A673 (cell line): ENCODE measurements at regions not wholly inside any gene's neighbourhood (a gene's known extent, or its start where the extent isn't known, plus 50 kb on each side); places are given as distances from the start of the nearest gene placed in this dataset.

Experiments used
- BruUV-seq: library from RNA; stranded (reverse); fragments of 400-500 nt; replicated peaks from 2 replicates; lab custom pipeline; 2021; lab: Mats Ljungman, UMichigan
- CTCF ChIA-PET: fragments of 300-600 bp; sonication (Branson Sonifier 250); formaldehyde crosslinking; loops from one replicate; lab custom pipeline; 2022; ENCODE audit warnings: antibody characterized with exemption; lab: Charles Lee
- POLR2A ChIA-PET: fragments of 300-600 bp; sonication (Branson Sonifier 250); formaldehyde crosslinking; loops from one replicate; lab custom pipeline; 2022; ENCODE audit warnings: antibody characterized with exemption; ENCODE audit not compliant: low non-redundant PET; lab: Charles Lee
- DNase-seq: peaks from one replicate; pipeline ENCODE4 v3.0.0-alpha.2; 2015; ENCODE audit warnings: low spot score
- H3K27ac ChIP-seq: fragments of 200-600 bp; sonication (generic); 2 replicates; pipeline ENCODE4 v1.5.1; 2016; ENCODE audit warnings: mixed run types, low read depth, mild to moderate bottlenecking, mixed read lengths, antibody characterized with exemption, low read length; ENCODE audit not compliant: poor library complexity, severe bottlenecking
- H3K27me3 ChIP-seq: fragments of 200-600 bp; sonication (generic); replicated peaks from 2 replicates; pipeline ENCODE4 v1.6.1; 2017; ENCODE audit warnings: mixed run types, low read depth, mild to moderate bottlenecking, mixed read lengths, antibody characterized with exemption, low read length; ENCODE audit not compliant: insufficient read depth, poor library complexity
- H3K36me3 ChIP-seq: fragments of 200-600 bp; sonication (generic); 2 replicates; pipeline ENCODE4 v1.6.1; 2016; ENCODE audit warnings: mixed run types, mild to moderate bottlenecking, mixed read lengths, antibody characterized with exemption, low read length; ENCODE audit not compliant: insufficient read depth, poor library complexity, severe bottlenecking
- H3K4me1 ChIP-seq: fragments of 200-600 bp; sonication (generic); 2 replicates; pipeline ENCODE4 v1.6.1; 2017; ENCODE audit warnings: mixed run types, mild to moderate bottlenecking, mixed read lengths, antibody characterized with exemption, low read length; ENCODE audit not compliant: insufficient read depth, poor library complexity, severe bottlenecking
- H3K4me3 ChIP-seq: fragments of 200-600 bp; sonication (generic); 2 replicates; pipeline ENCODE4 v1.5.1; 2016; ENCODE audit warnings: low read depth, mixed run types, mild to moderate bottlenecking, mixed read lengths, low read length; ENCODE audit not compliant: poor library complexity, severe bottlenecking
- H3K9me3 ChIP-seq: fragments of 200-600 bp; sonication (generic); 2 replicates; pipeline ENCODE4 v1.6.1; 2016; ENCODE audit warnings: mixed run types, low read depth, mild to moderate bottlenecking, mixed read lengths, antibody characterized with exemption, low read length; ENCODE audit not compliant: poor library complexity, severe bottlenecking
- EZH2 ChIP-seq: fragments of 200-600 bp; sonication (generic); IDR thresholded peaks from 2 replicates; pipeline ENCODE4 v1.6.1; 2017; ENCODE audit warnings: borderline replicate concordance, low read depth, mild to moderate bottlenecking, mixed read lengths, antibody characterized with exemption, low read length; ENCODE audit not compliant: poor library complexity, severe bottlenecking
- intact Hi-C: fragments of 100-400 bp; cut with micrococcal nuclease; formaldehyde crosslinking; loops from one replicate; pipeline ENCODE4 v1.10.0; 2022; ENCODE audit not compliant: unreplicated experiment
- TF ChIP-seq, protein P1 (sequence below): fragments of 300-800, 200-600 bp; sonication (generic); conservative IDR thresholded peaks from 2 replicates; pipeline ENCODE4 v1.5.1; 2017; ENCODE audit warnings: low read depth, mild to moderate bottlenecking, antibody characterized with exemption, low read length, moderate library complexity, mixed read lengths

DNA sequence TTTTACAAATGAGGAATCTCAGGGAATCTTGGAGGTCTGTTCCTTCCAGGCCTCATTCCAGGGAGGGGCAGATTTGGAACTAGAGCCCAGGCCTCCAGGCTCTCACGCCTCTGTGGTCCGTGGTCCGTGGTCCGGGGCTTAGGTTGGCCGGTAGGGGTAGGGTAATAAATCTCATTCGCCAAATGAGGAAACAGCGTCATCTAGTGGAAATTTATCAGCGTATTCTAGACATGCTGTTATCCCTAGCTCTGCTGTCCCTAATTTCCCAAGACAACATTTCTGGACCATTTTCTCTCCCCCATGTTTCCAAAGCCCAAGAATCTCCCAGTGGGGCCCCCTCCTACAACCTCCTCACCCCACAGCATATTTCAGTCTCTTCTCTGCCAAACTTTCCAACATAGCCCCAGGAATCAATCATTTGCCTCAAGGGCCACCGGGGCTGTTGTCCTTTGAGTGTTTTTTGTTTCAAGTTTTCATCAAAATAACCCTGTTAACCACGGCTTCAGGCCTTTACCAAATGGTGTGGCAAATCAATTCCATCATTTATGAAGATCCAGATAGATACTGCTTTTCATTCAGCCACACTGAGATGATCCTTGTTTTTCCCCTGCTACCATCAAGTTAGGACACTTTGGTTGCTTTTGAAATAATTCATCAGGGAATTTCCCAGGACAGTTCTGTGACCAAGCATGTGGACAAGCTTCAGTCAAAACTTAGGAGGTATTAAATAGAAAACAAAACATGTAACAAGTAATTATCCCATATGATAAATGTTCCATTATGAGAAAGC, 126.8 kb downstream of the ALDH8A1 start:
- Histone ChIP-seq H3K27me3 (no peaks in the 10 kb centered on the region), H3K4me1 (peaks cover 20% of the 10 kb centered on the region), H3K36me3 (no peaks in the 10 kb centered on the region), H3K9me3 (no peaks in the 10 kb centered on the region), H3K27ac (no peak overlapping the region), H3K4me3 (no peak overlapping the region)
- no TSS peak for BruUV-seq
- ChIA-PET POLR2A (interaction anchor here (1.0 kb wide), 1 partner anchor 649 kb away, joined by 3 read pairs; no protein-coding TSS in a partner anchor), CTCF (interaction anchor here (0.7 to 1.8 kb wide), 11 partner anchors 12 to 669 kb away, joined by 3 to 17 read pairs (median 5); no protein-coding TSS in a partner anchor)
- peak; percentile 87 for DNase-seq
- no peak for TF ChIP-seq EZH2
- TF ChIP-seq, protein P1, sequence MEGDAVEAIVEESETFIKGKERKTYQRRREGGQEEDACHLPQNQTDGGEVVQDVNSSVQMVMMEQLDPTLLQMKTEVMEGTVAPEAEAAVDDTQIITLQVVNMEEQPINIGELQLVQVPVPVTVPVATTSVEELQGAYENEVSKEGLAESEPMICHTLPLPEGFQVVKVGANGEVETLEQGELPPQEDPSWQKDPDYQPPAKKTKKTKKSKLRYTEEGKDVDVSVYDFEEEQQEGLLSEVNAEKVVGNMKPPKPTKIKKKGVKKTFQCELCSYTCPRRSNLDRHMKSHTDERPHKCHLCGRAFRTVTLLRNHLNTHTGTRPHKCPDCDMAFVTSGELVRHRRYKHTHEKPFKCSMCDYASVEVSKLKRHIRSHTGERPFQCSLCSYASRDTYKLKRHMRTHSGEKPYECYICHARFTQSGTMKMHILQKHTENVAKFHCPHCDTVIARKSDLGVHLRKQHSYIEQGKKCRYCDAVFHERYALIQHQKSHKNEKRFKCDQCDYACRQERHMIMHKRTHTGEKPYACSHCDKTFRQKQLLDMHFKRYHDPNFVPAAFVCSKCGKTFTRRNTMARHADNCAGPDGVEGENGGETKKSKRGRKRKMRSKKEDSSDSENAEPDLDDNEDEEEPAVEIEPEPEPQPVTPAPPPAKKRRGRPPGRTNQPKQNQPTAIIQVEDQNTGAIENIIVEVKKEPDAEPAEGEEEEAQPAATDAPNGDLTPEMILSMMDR: peak; percentile 89
- intact Hi-C loops: loop anchor here (1.0 to 10.0 kb wide), 7 partner anchors 148 to 711 kb away; no protein-coding TSS in a partner anchor

DNA sequence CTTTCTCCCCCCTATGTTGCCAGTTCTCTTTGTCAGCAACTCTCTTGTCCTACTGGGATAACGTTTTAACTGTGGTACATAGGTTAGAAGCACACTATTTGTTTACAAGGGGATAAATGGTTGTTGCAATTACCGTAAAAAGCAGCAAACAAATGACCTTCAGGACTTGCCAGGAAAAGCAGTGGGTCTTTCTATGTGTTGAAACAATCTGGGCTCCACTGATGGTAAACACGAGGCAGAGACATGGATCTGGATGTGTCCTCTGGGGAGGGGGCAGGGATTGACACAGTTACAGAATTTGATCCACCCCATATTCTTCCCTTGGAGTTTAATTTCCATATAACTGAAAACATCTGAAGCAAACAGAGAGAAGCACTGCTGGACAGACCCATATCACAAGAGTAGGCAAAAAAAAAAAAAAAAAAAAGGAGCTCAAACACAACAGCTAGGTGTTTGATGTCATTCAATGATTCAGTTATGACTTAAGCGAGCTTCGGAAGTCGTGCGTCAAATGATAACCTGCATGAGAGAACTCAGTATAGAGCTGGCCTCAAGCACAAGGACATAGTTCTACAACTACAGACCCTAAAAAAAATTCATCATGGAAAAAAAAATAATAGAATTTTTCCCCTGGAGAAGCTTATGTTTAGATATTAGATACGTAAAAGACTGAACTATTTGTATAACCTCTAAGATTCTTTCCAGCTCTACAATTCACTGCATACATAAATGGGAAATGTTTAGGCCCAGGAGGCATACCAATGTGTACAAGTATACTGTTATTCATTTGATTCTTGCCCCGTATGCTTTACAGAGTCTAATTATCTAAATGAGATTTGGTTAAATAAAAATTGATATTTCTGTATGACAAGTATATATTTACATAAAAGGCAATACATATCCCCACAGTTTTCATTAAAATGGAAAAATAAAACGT, 127.7 kb downstream of the ALDH8A1 start:
- no TSS peak for BruUV-seq
- ChIA-PET POLR2A (interaction anchor here (1.0 kb wide), 1 partner anchor 648 kb away, joined by 3 read pairs; no protein-coding TSS in a partner anchor), CTCF (interaction anchor here (0.5 to 1.8 kb wide), 12 partner anchors 11 to 983 kb away, joined by 3 to 17 read pairs (median 4); no protein-coding TSS in a partner anchor)
- Histone ChIP-seq H3K27me3 (no peaks in the 10 kb centered on the region), H3K36me3 (no peaks in the 10 kb centered on the region), H3K27ac (no peak overlapping the region), H3K4me3 (no peak overlapping the region), H3K4me1 (peaks cover 20% of the 10 kb centered on the region), H3K9me3 (no peaks in the 10 kb centered on the region)
- TF ChIP-seq, protein P1: no peak
- TF ChIP-seq EZH2: no peak
- peak; percentile 16 for DNase-seq
- intact Hi-C loops: loop anchor here (5.0 to 10.0 kb wide), 5 partner anchors 147 to 710 kb away; no protein-coding TSS in a partner anchor

DNA sequence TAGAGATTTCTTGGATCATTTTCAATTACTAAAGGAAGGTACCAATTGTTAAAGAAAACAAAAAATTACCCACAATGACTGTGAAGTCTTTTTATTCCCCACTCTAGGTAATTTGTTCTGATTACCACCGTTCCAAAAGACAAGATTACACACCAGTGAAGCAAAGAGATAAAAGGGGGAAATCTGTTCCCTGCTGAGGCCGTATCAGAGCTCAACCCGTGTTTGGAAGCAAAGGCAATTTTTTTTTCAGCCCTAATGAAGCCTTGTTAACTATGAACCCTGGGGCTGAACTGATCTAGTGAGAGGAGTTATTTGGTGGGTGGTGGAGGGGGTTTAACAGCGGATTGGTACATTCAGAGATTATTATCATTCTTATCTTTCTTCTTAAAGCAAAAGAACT, 128.5 kb downstream of the ALDH8A1 start:
- H3K27ac ChIP-seq: no peak overlapping the region
- H3K36me3 ChIP-seq: no peaks in the 10 kb centered on the region
- peak; percentile 81 for DNase-seq
- BruUV-seq: no TSS peak
- H3K4me3 ChIP-seq: no peak overlapping the region
- intact Hi-C loops: loop anchor here (5.0 to 10.0 kb wide), 5 partner anchors 147 to 709 kb away; no protein-coding TSS in a partner anchor
- CTCF ChIA-PET: no interaction called here
- H3K4me1 ChIP-seq: peaks cover 20% of the 10 kb centered on the region
- no peaks in the 10 kb centered on the region for H3K9me3 ChIP-seq
- H3K27me3 ChIP-seq: no peaks in the 10 kb centered on the region
- TF ChIP-seq, protein P1: no peak
- POLR2A ChIA-PET: no interaction called here
